Stimulated activated CD4-positive, alpha-beta T cell treated with anti-CD3 and anti-CD28 coated beads, Interleukin-1b, Interleukin-23, amount 100 ng/mL, for 24 hours (primary cell): ENCODE measurements at regions not wholly inside any gene's neighbourhood (a gene's known extent, or its start where the extent isn't known, plus 50 kb on each side); places are given as distances from the start of the nearest gene placed in this dataset.

ENCODE experiments used
- DNase-seq, 4 experiments: peaks; one replicate each; pipeline ENCODE4 v3.0.0-alpha.2; 2020; ENCODE audit warnings: low read depth in 4 of 4, low spot score in 1 of 4

DNA sequence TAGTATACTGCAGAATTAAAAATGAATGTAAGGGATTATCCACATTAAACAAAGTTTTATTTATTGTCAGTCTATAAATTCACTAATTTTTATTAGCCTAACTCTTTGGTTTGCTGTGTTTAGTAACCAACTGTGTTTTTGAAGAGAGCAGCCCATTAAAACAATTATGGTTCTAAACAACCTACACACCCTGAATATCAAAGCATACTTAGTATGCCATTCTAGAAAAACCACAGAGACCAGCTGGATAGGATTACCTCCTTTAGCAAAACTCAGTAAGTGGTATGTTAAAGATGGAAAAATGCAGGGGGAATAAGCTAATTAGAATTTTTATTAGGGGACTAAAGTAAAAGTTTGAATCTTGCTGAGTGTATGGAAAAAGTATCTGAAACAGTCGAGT lies 1981.7 kb upstream of the NUDT12 start:
- DNase-seq = no peak

DNA sequence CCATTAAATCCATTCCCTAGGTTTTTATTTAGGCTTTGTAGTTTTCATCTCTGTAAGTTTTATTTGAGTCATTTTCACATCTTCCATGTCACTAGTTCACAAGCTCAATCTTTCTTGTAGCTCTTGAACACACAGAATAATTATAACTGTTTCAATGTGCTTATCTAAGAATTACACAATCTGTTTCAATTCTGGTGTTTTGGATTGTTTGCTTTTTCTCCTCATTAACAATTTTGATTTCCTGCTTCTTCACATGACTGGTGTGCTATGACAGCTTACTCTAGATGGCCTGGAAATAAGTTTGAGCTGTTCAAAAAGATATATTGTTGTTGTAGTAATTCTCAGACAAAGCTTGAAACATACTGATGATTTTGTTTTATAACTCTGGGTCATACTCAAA lies 1974.1 kb upstream of the NUDT12 start:
- DNase-seq = no peak

DNA sequence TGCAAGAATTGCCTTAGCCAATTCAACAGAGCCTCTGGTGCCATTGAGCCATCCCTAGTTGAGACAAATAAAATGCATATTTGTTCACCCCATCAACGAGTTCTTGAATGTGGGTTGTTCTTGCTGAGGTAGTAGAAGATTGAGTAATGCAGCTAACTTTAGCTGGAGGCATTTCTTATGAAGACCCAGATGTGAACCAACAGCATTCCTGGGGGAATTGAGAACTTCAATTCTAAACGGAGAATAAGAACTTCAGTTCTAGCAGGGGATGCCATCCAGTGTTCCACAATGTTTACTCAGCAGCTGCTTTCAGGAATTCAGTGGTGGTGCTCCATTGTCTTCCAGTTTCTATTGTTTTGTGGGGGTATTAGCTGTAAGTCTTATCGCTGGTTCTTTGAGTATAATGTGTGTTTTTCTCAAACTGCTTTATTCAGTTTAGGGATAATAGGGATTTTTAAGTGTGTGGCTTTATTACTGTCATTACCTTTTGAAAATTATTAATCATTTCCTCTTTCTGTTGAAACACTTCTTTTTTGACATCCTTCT lies 1968.2 kb upstream of the NUDT12 start:
- DNase-seq = no peak

GRCh38 chr5:105529851-105530250 lies 1967.3 kb upstream of the NUDT12 start:
- DNase-seq = no peak

DNA sequence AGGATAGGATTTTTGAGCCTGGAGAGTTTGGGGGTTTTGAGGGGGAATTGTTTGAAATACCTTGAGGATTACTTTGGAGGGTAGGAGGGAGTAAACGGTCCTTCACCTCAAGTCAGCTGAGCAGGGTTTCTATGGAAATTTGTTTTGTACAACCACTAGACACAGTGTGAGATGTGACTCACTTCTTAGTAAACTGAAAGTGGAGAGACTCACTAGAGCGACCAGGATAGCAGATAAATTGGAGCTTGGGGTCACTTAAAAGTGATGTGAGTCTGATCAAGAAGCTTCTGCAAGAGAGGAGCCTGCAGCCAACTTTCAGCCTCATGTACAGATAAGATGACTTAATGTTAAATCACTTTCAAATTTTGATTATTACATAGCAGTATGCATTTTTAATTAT lies 1945.9 kb upstream of the NUDT12 start:
- DNase-seq = no peak

- DNase-seq = no peak
These were observed 1944.2 kb upstream of the NUDT12 start for GRCh38 chr5:105506692-105507277.

DNA sequence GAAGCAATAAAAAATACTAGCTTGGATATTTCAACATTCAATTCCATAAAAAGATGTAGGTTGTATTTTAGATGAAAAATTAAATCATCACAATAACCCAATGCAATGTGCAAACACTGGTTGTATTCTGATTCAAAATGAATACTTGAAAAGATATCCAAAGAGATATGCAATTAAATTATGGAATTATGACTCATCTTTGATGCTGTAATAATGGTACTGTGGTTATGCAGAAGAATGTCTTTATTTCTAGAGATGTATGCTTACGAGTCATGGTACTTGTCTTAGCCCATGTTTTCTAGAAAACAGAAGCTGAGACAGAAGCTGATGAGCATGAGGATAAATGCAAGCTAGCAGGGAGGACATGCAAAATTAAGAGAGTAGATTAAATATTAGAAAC lies 1941.4 kb upstream of the NUDT12 start:
- DNase-seq = no peak

- DNase-seq = no peak
These were observed 1938.7 kb upstream of the NUDT12 start for GRCh38 chr5:105501315-105501714.

DNA sequence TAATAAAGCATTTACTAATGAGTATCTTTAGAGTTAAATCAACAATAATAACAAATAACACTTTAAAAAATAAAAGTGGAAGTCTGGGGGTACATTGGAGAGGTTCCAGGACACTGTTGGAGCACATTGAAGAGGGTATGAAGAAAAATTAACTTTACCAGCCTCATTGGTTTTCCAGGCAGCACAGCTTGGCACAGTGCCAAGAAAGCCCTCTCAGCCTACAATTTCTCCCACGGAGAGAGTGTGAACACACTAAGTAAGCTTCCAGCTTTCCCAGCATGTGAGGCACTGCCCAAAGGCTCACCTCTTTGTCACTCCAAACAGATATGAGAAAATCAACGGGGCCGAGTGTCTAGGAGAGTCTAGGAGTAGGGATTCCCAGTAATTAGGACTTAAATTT lies 1912.8 kb upstream of the NUDT12 start:
- DNase-seq = no peak

GRCh38 chr5:105462377-105462776 lies 1899.8 kb upstream of the NUDT12 start:
- DNase-seq = no peak

DNA sequence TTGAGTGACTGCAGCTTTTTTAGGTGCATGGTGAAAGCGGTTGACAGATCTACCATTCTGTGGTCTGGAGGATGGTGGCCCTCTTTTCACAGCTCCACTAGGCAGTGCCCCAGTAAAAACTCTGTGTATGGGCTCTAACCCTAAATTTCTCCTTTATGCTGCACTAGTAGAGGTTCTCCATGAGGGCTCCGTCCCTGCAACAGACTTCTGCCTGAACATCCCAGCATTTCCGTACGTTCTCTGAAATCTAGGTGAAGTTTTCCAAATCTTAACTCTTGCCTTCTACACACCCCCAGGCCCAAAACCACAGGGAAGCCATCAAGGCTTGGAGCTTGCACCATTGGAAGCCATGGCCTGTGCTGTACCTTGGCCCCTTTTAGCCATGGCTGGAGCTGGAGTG lies 1898.1 kb upstream of the NUDT12 start:
- DNase-seq = no peak

DNA sequence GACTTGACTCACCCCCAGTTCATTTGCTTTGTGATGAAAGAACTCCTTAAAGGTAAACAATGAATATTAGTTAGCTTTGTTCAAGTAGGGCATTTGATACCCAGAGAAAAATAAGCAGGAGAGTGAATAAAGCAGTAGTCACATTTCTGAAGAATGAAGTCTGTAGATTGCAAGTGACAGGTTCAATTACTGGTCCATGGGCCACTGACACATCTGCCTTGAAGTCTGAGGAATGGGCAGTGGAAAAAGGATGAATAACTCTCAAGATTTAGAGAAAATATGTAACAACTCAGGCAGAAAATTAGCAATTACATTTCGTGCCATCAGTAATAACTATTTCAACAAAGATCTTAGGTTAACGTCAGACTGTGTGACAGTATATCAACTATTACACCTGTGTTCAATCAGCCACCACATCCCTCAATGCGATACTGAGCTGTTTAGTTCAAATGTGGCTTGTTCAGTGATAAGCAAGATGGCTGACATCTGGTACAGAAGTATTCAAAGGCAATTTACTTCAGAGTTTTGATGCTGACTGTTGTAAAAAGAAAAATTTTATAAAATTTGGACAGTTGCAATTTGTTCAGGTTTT lies 1890.7 kb upstream of the NUDT12 start:
- DNase-seq = no peak

- DNase-seq = no peak
These were observed 1885.7 kb upstream of the NUDT12 start for GRCh38 chr5:105448271-105448670.

DNA sequence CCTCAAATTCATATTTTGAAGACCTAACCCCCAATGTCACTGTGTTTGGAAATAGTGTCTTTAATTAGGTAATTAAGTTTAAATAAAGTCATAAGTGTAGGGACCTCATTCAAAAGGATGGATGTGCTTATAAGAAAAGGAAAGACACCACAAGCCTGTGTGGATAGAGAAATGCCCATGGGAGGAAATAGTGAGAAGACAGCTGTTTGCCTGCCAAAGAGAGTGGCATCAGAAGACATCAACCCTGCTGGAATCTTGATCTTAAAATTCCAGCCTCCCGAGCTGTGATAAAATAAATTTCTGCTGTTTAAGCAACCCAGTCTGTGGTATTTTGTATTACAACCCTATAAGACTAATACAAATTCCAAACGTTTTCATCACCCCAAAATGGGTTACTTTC lies 1867.9 kb upstream of the NUDT12 start:
- DNase-seq = no peak

- DNase-seq = no peak
These were observed 1866.1 kb upstream of the NUDT12 start for GRCh38 chr5:105428451-105429380.

DNA sequence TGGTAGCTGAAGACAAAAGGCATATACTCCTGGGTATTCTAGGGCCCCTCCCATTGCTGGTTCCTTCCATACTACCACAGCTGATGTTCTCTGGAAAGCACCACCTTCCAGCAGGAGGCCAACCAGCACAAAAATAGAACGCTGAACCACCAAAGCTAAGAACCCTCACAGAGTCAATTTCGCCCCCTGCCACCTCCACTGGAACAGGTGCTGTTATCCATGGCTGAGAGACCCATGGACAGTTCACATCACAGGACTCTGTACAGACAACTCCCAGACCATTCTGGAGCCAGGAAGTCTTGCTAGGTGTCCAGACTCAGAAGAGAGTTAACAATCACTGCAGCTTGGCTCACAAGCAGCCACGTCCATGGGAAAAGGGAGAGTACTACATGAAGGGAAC lies 1851.5 kb upstream of the NUDT12 start:
- DNase-seq = no peak

- no peak for DNase-seq
These were observed 1850.9 kb upstream of the NUDT12 start for GRCh38 chr5:105413406-105413990.

DNA sequence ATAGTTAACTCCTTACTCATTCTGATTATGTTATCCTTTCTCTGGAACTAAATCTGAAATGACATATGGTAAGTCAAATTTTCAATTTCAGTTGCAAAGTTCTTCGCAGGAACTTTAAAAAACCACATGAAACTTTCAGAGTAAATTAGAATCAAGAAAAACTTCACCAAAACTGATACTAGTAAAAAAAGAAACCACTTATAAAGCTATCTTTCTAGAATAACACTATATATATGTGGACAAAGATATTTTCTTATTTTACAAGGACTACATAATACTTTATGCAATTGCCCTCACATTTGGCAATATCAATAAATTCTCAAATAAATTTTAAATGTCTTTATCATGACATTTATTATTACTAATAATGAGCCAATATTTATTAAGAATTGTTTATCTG lies 1847.1 kb upstream of the NUDT12 start:
- DNase-seq = no peak

GRCh38 chr5:105407200-105407599 lies 1844.6 kb upstream of the NUDT12 start:
- DNase-seq = no peak

GRCh38 chr5:105397749-105398148 lies 1835.2 kb upstream of the NUDT12 start:
- DNase-seq = no peak

- DNase-seq = no peak
These were observed 1830.1 kb upstream of the NUDT12 start for GRCh38 chr5:105392710-105393149.
